ENCODE measurements at regions not wholly inside any gene's neighbourhood (a gene's known extent, or its start where the extent isn't known, plus 50 kb on each side); places are given as distances from the start of the nearest gene placed in this dataset.

DNA sequence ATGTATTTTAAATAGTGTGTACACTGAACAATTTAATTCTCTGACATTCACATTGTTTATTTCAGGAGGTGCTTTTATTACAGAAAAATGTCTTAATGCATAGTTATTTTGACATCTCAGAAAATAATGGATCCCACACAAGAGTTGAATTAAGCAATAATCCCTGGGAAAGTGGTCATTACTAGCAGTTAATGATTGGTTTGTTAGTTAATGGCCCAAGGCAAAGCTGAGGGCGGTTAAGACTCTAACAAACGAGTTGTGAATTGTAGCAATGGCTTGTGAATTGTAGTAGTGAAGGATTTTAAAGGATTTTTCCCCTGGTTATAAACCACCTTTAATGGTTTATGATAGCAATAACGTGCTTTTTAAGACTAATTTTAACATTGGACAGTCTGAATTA lies 1316.0 kb upstream of the GJE1 start:
- TF ChIP-seq, protein P1, sequence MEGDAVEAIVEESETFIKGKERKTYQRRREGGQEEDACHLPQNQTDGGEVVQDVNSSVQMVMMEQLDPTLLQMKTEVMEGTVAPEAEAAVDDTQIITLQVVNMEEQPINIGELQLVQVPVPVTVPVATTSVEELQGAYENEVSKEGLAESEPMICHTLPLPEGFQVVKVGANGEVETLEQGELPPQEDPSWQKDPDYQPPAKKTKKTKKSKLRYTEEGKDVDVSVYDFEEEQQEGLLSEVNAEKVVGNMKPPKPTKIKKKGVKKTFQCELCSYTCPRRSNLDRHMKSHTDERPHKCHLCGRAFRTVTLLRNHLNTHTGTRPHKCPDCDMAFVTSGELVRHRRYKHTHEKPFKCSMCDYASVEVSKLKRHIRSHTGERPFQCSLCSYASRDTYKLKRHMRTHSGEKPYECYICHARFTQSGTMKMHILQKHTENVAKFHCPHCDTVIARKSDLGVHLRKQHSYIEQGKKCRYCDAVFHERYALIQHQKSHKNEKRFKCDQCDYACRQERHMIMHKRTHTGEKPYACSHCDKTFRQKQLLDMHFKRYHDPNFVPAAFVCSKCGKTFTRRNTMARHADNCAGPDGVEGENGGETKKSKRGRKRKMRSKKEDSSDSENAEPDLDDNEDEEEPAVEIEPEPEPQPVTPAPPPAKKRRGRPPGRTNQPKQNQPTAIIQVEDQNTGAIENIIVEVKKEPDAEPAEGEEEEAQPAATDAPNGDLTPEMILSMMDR (conservative IDR thresholded peaks at IDR 0.05 in 1 of 2, IDR thresholded peaks at IDR 0.05 in 1 of 2; ENCODE audit: extremely low read depth in 1 of 2, insufficient read depth in 1 of 2, low read depth in 1 of 2, low read length in 2 of 2) = no peak
- no peak for TF ChIP-seq EZH2 (IDR thresholded peaks at IDR 0.05; ENCODE audit: borderline replicate concordance, low read length)

Measured in mammary epithelial cell (primary cell).